GM23338 (cell line): ENCODE measurements at regions not wholly inside any gene's neighbourhood (a gene's known extent, or its start where the extent isn't known, plus 50 kb on each side); places are given as distances from the start of the nearest gene placed in this dataset.
A peak's percentile ranks its signal among the peaks of the same experiment; 100 is the strongest.

Experiments used
- ATAC-seq: fragments of 200-7000 bp; cut with Tn5 transposase; 3 replicates; pipeline ENCODE4 v1.9.1; 2020
- DNase-seq: peaks from one replicate; pipeline ENCODE4 v3.0.0-alpha.2; 2015; ENCODE audit warnings: low spot score
- H2AFZ ChIP-seq: fragments of 200-600 bp; sonication (generic); 2 replicates; pipeline ENCODE4 v1.8.0; 2016; ENCODE audit warnings: antibody characterized with exemption, mild to moderate bottlenecking, moderate library complexity
- H3F3A ChIP-seq: fragments of 200-600 bp; sonication (generic); replicated peaks from 2 replicates; pipeline ENCODE4 v1.8.0; 2017; ENCODE audit warnings: antibody characterized with exemption, mixed run types, low read depth
- H3K27ac ChIP-seq: fragments of 200-600 bp; sonication (generic); 2 replicates; pipeline ENCODE4 v1.6.1; 2016; ENCODE audit warnings: low read depth
- H3K27me3 ChIP-seq: fragments of 200-600 bp; sonication (generic); 2 replicates; pipeline ENCODE4 v1.8.0; 2016; ENCODE audit warnings: mild to moderate bottlenecking, mixed run types, moderate library complexity; ENCODE audit not compliant: insufficient read depth
- H3K36me3 ChIP-seq: fragments of 200-600 bp; sonication (generic); 2 replicates; pipeline ENCODE4 v1.8.0; 2016; ENCODE audit warnings: mild to moderate bottlenecking; ENCODE audit not compliant: insufficient read depth
- H3K4me1 ChIP-seq: fragments of 200-600 bp; sonication (generic); 2 replicates; pipeline ENCODE4 v1.8.0; 2016; ENCODE audit warnings: mild to moderate bottlenecking, moderate library complexity; ENCODE audit not compliant: insufficient read depth
- H3K4me2 ChIP-seq: fragments of 200-600 bp; sonication (generic); 2 replicates; pipeline ENCODE4 v1.7.1; 2017; ENCODE audit warnings: mixed run types
- H3K4me3 ChIP-seq: fragments of 200-600 bp; sonication (generic); 2 replicates; pipeline ENCODE4 v1.6.1; 2016; ENCODE audit warnings: mixed run types
- H3K79me2 ChIP-seq: fragments of 200-600 bp; sonication (generic); replicated peaks from 2 replicates; pipeline ENCODE4 v1.8.0; 2017; ENCODE audit warnings: mild to moderate bottlenecking; ENCODE audit not compliant: insufficient read depth
- H3K9me2 ChIP-seq: fragments of 200-600 bp; sonication (generic); 2 replicates; pipeline ENCODE4 v1.8.0; 2017; ENCODE audit not compliant: insufficient read depth
- H4K20me1 ChIP-seq: fragments of 200-600 bp; sonication (generic); replicated peaks from 2 replicates; pipeline ENCODE4 v1.8.0; 2017; ENCODE audit warnings: mild to moderate bottlenecking; ENCODE audit not compliant: insufficient read depth
- H3K27ac Mint-ChIP-seq: 2 replicates; pipeline ENCODE4 v1.8.0; 2020; ENCODE audit warnings: inconsistent platforms, mild to moderate bottlenecking, moderate library complexity, mixed read lengths
- H3K27me3 Mint-ChIP-seq: 3 replicates; pipeline ENCODE4 v1.8.0; 2022; ENCODE audit warnings: low read depth, mild to moderate bottlenecking, moderate library complexity, mixed read lengths, inconsistent platforms; ENCODE audit not compliant: insufficient read depth, poor library complexity
- H3K36me3 Mint-ChIP-seq: 3 replicates; pipeline ENCODE4 v1.8.0; 2021; ENCODE audit warnings: low read depth, mild to moderate bottlenecking, inconsistent platforms, moderate library complexity, mixed read lengths
- H3K4me1 Mint-ChIP-seq: 3 replicates; pipeline ENCODE4 v1.8.0; 2020; ENCODE audit warnings: mild to moderate bottlenecking, inconsistent platforms, mixed read lengths
- H3K4me3 Mint-ChIP-seq: 3 replicates; pipeline ENCODE4 v1.8.0; 2021; ENCODE audit warnings: moderate library complexity, mild to moderate bottlenecking, inconsistent platforms, mixed read lengths
- H3K9me3 Mint-ChIP-seq: 3 replicates; pipeline ENCODE4 v1.8.0; 2020; ENCODE audit warnings: moderate library complexity, mild to moderate bottlenecking, inconsistent platforms, mixed read lengths
- CREB1 ChIP-seq: fragments of 250-450 bp; sonication (Bioruptor Pico); IDR thresholded peaks from 2 replicates; pipeline ENCODE4 v1.5.0; 2020; ENCODE audit warnings: low read depth, mild to moderate bottlenecking, moderate library complexity
- CTCF ChIP-seq, 2 experiments: fragments of 200-600 bp in 1 of 2; sonication (generic) in 1 of 2; conservative IDR thresholded peaks; 2 replicates each; pipeline versions ENCODE4 v1.5.1 to v1.6.1; 2016 to 2017; ENCODE audit warnings: antibody characterized with exemption in 2 of 2, low read depth in 2 of 2, mild to moderate bottlenecking in 2 of 2, moderate library complexity in 1 of 2
- ETS1 ChIP-seq: IDR thresholded peaks from 2 replicates; pipeline ENCODE4 v1.6.1; 2016; ENCODE audit warnings: antibody characterized with exemption
- EZH2phosphoT487 ChIP-seq: fragments of 200-600 bp; sonication (generic); IDR thresholded peaks from one replicate; pipeline ENCODE4 v1.8.1; 2018; ENCODE audit warnings: antibody characterized with exemption; ENCODE audit not compliant: unreplicated experiment
- JUNB ChIP-seq: IDR thresholded peaks from one replicate; pipeline ENCODE4 v1.6.1; 2016; ENCODE audit warnings: antibody characterized with exemption; ENCODE audit not compliant: unreplicated experiment
- POLR2AphosphoS5 ChIP-seq: IDR thresholded peaks from 2 replicates; pipeline ENCODE4 v1.6.1; 2016; ENCODE audit warnings: antibody characterized with exemption, low read depth
- STAT1 ChIP-seq: IDR thresholded peaks from one replicate; pipeline ENCODE4 v1.6.1; 2016; ENCODE audit warnings: antibody characterized with exemption; ENCODE audit not compliant: unreplicated experiment
- TF ChIP-seq, protein P1 (sequence below): fragments of 250-450 bp; sonication (Bioruptor Pico); IDR thresholded peaks from 2 replicates; pipeline ENCODE4 v1.5.0; 2020; ENCODE audit warnings: mild to moderate bottlenecking, moderate library complexity

DNA sequence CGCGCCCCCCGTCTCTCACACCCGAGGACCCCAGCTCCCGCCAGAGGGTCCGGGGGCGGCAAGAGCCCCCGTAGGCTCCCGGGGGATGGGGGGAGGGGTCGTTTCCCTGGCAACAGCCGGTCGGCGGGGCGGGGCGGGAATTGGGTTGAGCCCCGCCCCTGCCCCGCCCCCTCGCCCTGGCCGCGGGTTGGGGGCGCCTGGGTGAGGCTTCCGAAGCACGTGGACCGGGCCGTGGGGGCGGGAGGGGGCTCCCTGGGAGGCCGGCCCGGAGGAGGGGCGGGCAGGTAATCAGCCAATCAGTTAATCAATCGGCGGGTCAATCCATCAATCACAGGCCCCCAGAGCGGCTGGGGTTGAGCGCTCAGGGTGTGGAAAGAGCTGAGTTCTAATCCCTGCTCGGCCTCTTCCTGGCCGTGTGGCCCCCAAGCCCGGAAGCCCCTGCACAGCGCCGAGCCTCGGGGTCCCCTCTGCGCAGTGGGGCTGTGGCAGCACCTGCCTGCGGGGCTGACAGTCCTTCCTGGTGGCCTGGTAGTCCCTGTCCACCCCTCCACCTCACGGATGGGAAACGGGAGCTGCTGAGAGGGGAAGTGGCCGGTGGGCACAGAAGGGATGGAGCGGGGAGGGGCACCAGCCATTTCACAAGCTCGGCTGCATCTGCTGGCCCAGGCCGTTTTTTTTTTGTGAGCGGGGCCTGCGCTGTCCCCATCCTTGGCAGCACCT lies 174.2 kb upstream of the IER5L start:
- Histone ChIP-seq H3K36me3 (no peaks in the 10 kb centered on the region), H4K20me1 (no peaks in the 10 kb centered on the region), H3K9me2 (no peaks in the 10 kb centered on the region), H3K27ac (peak overlapping the region; percentile 76; the same call in 1 of the 2 replicates), H3K4me2 (peak overlapping the region; percentile 88), H3K27me3 (no peaks in the 10 kb centered on the region), H3F3A (no peaks in the 10 kb centered on the region), H3K4me1 (peaks cover 8% of the 10 kb centered on the region), H3K4me3 (peak overlapping the region; percentile 85), H3K79me2 (no peaks in the 10 kb centered on the region), H2AFZ (peak overlapping the region; percentile 91)
- H3K9me3 Mint-ChIP-seq: peaks cover 12% of the 10 kb centered on the region
- peaks cover 25% of the 10 kb centered on the region for H3K4me1 Mint-ChIP-seq
- peaks cover 13% of the 10 kb centered on the region for H3K27me3 Mint-ChIP-seq
- TF ChIP-seq ETS1 (no peak), POLR2AphosphoS5 (peak; percentile 13; the same call in 1 of the 2 replicates)
- ATAC-seq: peak; percentile 62
- 0 out of 2 replicates have a peak overlapping the region, but pooled peaks have one; percentile 90 for H3K27ac Mint-ChIP-seq
- peak; percentile 88 for DNase-seq
- peak overlapping the region; percentile 79 for H3K4me3 Mint-ChIP-seq
- H3K36me3 Mint-ChIP-seq: 0 out of 3 replicates have a peak, but pooled peaks cover 4% of the 10 kb centered on the region

- peak overlapping the region; percentile 76; the same call in 1 of the 2 replicates for H3K27ac ChIP-seq
- no peak for TF ChIP-seq CTCF (conservative IDR thresholded peaks at IDR 0.05; ENCODE audit: low read depth in 2 of 2)
- TF ChIP-seq, protein P1, sequence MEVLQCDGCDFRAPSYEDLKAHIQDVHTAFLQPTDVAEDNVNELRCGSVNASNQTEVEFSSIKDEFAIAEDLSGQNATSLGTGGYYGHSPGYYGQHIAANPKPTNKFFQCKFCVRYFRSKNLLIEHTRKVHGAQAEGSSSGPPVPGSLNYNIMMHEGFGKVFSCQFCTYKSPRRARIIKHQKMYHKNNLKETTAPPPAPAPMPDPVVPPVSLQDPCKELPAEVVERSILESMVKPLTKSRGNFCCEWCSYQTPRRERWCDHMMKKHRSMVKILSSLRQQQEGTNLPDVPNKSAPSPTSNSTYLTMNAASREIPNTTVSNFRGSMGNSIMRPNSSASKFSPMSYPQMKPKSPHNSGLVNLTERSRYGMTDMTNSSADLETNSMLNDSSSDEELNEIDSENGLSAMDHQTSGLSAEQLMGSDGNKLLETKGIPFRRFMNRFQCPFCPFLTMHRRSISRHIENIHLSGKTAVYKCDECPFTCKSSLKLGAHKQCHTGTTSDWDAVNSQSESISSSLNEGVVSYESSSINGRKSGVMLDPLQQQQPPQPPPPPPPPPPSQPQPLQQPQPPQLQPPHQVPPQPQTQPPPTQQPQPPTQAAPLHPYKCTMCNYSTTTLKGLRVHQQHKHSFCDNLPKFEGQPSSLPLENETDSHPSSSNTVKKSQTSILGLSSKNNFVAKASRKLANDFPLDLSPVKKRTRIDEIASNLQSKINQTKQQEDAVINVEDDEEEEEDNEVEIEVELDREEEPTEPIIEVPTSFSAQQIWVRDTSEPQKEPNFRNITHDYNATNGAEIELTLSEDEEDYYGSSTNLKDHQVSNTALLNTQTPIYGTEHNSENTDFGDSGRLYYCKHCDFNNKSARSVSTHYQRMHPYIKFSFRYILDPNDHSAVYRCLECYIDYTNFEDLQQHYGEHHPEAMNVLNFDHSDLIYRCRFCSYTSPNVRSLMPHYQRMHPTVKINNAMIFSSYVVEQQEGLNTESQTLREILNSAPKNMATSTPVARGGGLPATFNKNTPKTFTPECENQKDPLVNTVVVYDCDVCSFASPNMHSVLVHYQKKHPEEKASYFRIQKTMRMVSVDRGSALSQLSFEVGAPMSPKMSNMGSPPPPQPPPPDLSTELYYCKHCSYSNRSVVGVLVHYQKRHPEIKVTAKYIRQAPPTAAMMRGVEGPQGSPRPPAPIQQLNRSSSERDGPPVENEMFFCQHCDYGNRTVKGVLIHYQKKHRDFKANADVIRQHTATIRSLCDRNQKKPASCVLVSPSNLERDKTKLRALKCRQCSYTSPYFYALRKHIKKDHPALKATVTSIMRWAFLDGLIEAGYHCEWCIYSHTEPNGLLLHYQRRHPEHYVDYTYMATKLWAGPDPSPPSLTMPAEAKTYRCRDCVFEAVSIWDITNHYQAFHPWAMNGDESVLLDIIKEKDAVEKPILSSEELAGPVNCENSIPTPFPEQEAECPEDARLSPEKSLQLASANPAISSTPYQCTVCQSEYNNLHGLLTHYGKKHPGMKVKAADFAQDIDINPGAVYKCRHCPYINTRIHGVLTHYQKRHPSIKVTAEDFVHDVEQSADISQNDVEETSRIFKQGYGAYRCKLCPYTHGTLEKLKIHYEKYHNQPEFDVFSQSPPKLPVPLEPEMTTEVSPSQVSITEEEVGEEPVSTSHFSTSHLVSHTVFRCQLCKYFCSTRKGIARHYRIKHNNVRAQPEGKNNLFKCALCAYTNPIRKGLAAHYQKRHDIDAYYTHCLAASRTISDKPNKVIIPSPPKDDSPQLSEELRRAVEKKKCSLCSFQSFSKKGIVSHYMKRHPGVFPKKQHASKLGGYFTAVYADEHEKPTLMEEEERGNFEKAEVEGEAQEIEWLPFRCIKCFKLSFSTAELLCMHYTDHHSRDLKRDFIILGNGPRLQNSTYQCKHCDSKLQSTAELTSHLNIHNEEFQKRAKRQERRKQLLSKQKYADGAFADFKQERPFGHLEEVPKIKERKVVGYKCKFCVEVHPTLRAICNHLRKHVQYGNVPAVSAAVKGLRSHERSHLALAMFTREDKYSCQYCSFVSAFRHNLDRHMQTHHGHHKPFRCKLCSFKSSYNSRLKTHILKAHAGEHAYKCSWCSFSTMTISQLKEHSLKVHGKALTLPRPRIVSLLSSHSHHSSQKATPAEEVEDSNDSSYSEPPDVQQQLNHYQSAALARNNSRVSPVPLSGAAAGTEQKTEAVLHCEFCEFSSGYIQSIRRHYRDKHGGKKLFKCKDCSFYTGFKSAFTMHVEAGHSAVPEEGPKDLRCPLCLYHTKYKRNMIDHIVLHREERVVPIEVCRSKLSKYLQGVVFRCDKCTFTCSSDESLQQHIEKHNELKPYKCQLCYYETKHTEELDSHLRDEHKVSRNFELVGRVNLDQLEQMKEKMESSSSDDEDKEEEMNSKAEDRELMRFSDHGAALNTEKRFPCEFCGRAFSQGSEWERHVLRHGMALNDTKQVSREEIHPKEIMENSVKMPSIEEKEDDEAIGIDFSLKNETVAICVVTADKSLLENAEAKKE: no peak
- no peak for TF ChIP-seq JUNB
- TF ChIP-seq EZH2phosphoT487: no peak
- no peak for TF ChIP-seq CREB1 (CRISPR knock-in tag)
- no peak for TF ChIP-seq STAT1
Measured at GRCh38 chr9:129351642-129352145, 173.6 kb upstream of the IER5L start.

More at GRCh38 chr9:129351642-129352145, 173.6 kb upstream of the IER5L start:
- Mint-ChIP-seq H3K4me1 (peaks cover 25% of the 10 kb centered on the region), H3K27ac (peak overlapping the region; percentile 90), H3K27me3 (peaks cover 13% of the 10 kb centered on the region), H3K9me3 (peaks cover 12% of the 10 kb centered on the region), H3K36me3 (0 out of 3 replicates have a peak, but pooled peaks cover 4% of the 10 kb centered on the region), H3K4me3 (peak overlapping the region; percentile 79)
- Histone ChIP-seq H3F3A (no peaks in the 10 kb centered on the region), H3K79me2 (no peaks in the 10 kb centered on the region), H3K4me1 (peaks cover 8% of the 10 kb centered on the region), H3K4me2 (peak overlapping the region; percentile 88), H3K9me2 (no peaks in the 10 kb centered on the region), H2AFZ (peak overlapping the region; percentile 87; the same call in 1 of the 2 replicates), H4K20me1 (no peaks in the 10 kb centered on the region), H3K27me3 (no peaks in the 10 kb centered on the region), H3K4me3 (peak overlapping the region; percentile 85), H3K36me3 (no peaks in the 10 kb centered on the region)
- ATAC-seq (peak; percentile 29), DNase-seq (peak; percentile 73)
